ENCODE measurements at regions not wholly inside any gene's neighbourhood (a gene's known extent, or its start where the extent isn't known, plus 50 kb on each side); places are given as distances from the start of the nearest gene placed in this dataset.

DNA sequence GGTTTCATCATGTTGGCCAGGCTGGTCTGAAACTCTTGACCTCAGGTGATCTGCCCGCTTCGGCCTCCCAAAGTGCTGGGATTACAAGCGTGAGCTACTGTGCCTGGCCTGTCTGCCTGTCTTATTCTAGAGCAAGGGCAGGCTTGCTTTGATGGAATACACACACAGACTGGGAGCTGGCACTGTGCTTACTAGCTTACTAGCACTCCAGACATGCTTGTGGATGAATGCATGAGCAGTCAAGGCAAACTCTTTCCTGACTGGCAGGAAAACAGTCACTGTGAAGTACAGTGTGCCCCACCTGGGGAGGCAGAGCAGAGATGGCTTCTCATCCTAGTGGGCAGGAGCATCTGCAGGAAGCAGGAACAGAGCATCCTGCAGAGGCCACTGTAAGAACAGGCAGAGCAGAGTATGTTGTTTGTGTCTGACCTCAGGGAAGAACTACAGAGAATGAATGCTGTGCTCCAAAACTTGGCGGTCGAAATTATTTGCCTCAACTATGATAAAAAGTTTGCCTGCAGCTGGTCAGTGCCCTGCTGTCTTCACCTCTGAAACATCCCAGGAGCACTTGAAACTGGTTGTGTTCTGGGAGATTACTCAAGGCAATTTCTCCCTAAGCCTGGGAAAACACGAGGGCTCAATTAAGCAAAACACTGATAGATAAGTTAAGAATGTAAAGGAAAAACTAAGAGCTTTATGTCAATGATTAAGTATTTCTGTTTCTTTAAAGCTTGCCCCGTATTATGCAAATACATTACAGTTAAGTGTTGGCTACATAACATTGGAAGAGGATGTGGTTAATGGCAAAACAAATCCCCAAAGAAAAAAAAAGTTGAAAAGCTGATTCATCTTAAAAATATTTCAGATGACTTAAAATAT lies 102.4 kb downstream of the VAPA start:
- TF ChIP-seq YY1 (IDR thresholded peaks at IDR 0.05; ENCODE audit: insufficient read depth, insufficient read length) (no peak), SUZ12 (IDR thresholded peaks at IDR 0.05; ENCODE audit: extremely low read depth, insufficient read depth, insufficient read length) (no peak), ZNF274 (IDR thresholded peaks at IDR 0.05; ENCODE audit: low read depth, low read length) (no peak)
- no peak for DNase-seq (ENCODE audit: low read depth, low spot score)
- Histone ChIP-seq H3K4me1 (ENCODE audit: insufficient read depth, insufficient read length) (no peaks in the 10 kb centered on the region), H3K9me3 (ENCODE audit: insufficient read depth, low read length) (no peaks in the 10 kb centered on the region), H3K27me3 (ENCODE audit: insufficient read depth, insufficient read length) (no peaks in the 10 kb centered on the region), H3K4me3 (ENCODE audit: insufficient read length, low read depth) (no peak overlapping the region), H3K36me3 (ENCODE audit: insufficient read depth, insufficient read length, low read length) (no peaks in the 10 kb centered on the region), H3K9ac (ENCODE audit: insufficient read length, low read depth) (no peak overlapping the region)

DNA sequence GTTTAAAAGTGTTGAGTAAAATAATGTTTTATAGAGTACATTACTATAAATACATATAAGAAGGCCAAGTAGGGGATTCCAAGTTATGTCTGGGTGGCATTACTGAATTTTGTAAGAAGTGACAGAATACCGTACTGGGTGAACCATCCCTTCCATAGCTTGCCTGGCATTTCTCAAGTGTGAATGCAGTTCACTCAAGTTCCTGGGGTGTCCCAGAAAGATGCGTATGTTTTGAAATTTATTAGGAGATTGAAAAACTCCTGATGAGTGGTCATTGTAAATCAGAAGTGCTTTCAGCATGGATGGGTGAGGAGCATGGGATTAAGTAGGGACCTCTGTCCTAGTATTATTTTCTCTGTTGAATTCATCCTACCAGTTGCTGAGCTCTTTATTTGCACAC lies 103.2 kb downstream of the VAPA start:
- H3K9me3 ChIP-seq (ENCODE audit: insufficient read depth, low read length) = no peaks in the 10 kb centered on the region
- no peak overlapping the region for H3K4me3 ChIP-seq (ENCODE audit: insufficient read length, low read depth)
- no peaks in the 10 kb centered on the region for H3K4me1 ChIP-seq (ENCODE audit: insufficient read depth, insufficient read length)
- H3K27me3 ChIP-seq (ENCODE audit: insufficient read depth, insufficient read length) = no peaks in the 10 kb centered on the region
- no peak for DNase-seq (ENCODE audit: low read depth, low spot score)
- no peak overlapping the region for H3K9ac ChIP-seq (ENCODE audit: insufficient read length, low read depth)
- TF ChIP-seq SUZ12 (IDR thresholded peaks at IDR 0.05; ENCODE audit: extremely low read depth, insufficient read depth, insufficient read length) (no peak), YY1 (IDR thresholded peaks at IDR 0.05; ENCODE audit: insufficient read depth, insufficient read length) (no peak), ZNF274 (IDR thresholded peaks at IDR 0.05; ENCODE audit: low read depth, low read length) (no peak)
- H3K36me3 ChIP-seq (ENCODE audit: insufficient read depth, insufficient read length, low read length) = no peaks in the 10 kb centered on the region

DNA sequence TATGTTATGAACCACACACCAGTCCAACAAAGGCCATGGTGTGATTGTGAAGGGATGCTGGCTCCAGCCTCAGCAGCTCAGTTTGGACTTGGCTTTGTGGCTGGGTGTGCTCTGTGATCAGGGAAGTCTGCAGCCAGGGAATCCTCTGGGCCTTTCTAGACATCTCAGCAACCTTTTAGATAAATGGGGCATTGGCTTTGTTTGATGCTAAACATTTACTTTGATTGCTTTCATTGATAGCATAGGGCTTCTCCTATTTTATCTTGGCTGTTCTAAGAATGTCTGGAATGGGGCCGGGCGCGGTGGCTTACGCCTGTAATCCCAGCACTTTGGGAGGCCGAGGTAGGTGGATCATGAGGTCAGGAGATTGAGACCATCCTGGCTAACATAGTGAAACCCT lies 104.5 kb downstream of the VAPA start:
- H3K27me3 ChIP-seq (ENCODE audit: insufficient read depth, insufficient read length) = no peaks in the 10 kb centered on the region
- no peak overlapping the region for H3K4me3 ChIP-seq (ENCODE audit: insufficient read length, low read depth)
- DNase-seq (ENCODE audit: low read depth, low spot score) = no peak
- H3K9ac ChIP-seq (ENCODE audit: insufficient read length, low read depth) = no peak overlapping the region
- TF ChIP-seq ZNF274 (IDR thresholded peaks at IDR 0.05; ENCODE audit: low read depth, low read length) = no peak
- TF ChIP-seq YY1 (IDR thresholded peaks at IDR 0.05; ENCODE audit: insufficient read depth, insufficient read length) = no peak
- no peak for TF ChIP-seq SUZ12 (IDR thresholded peaks at IDR 0.05; ENCODE audit: extremely low read depth, insufficient read depth, insufficient read length)
- H3K36me3 ChIP-seq (ENCODE audit: insufficient read depth, insufficient read length, low read length) = no peaks in the 10 kb centered on the region
- H3K9me3 ChIP-seq (ENCODE audit: insufficient read depth, low read length) = no peaks in the 10 kb centered on the region
- no peaks in the 10 kb centered on the region for H3K4me1 ChIP-seq (ENCODE audit: insufficient read depth, insufficient read length)

DNA sequence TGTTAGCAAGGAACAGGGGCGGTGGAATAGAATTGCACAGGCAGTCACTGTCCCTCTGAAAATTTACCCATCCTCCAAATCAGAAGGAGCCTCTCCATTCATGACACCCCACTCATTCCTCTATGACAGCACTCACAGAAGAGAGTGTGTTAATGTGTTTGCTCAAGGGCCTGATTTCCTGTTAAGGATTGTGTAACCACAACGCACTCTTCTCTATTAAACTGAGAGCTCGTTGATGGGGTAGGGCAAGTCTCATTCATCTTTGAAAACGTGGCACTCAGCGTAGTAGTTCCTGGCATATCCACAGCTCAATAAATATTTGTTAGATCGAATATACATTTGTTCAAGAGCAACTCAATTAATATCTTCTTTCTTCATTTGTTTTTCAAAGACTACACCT lies 106.4 kb downstream of the VAPA start:
- Histone ChIP-seq H3K27me3 (ENCODE audit: insufficient read depth, insufficient read length) (no peaks in the 10 kb centered on the region), H3K9me3 (ENCODE audit: insufficient read depth, low read length) (no peaks in the 10 kb centered on the region), H3K36me3 (ENCODE audit: insufficient read depth, insufficient read length, low read length) (no peaks in the 10 kb centered on the region), H3K4me3 (ENCODE audit: insufficient read length, low read depth) (no peak overlapping the region), H3K4me1 (ENCODE audit: insufficient read depth, insufficient read length) (no peaks in the 10 kb centered on the region), H3K9ac (ENCODE audit: insufficient read length, low read depth) (no peak overlapping the region)
- TF ChIP-seq SUZ12 (IDR thresholded peaks at IDR 0.05; ENCODE audit: extremely low read depth, insufficient read depth, insufficient read length) = no peak
- TF ChIP-seq ZNF274 (IDR thresholded peaks at IDR 0.05; ENCODE audit: low read depth, low read length) = no peak
- no peak for TF ChIP-seq YY1 (IDR thresholded peaks at IDR 0.05; ENCODE audit: insufficient read depth, insufficient read length)
- DNase-seq (ENCODE audit: low read depth, low spot score) = no peak

DNA sequence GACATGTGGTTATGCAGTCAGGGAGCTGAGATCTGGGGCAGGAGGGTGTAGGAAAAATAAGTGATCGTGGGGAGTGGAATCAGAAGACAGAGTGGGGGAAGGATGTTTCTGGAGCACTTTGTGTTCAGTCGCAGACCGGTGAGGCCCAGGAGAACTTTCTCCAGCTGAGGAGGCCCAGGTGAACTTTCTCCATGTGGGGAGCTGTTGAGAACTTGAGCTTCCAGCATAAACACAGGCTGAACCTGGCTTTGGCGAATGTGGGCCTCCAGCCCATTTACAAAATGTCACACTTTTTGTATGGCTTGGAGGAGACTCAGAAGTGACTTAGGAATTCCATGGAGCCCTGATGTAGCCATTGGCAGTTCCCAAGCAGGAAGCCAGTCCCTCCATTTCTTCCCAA lies 108.5 kb downstream of the VAPA start:
- H3K27me3 ChIP-seq (ENCODE audit: insufficient read depth, insufficient read length) = no peaks in the 10 kb centered on the region
- H3K9me3 ChIP-seq (ENCODE audit: insufficient read depth, low read length) = no peaks in the 10 kb centered on the region
- no peak for DNase-seq (ENCODE audit: low read depth, low spot score)
- H3K4me3 ChIP-seq (ENCODE audit: insufficient read length, low read depth) = no peak overlapping the region
- H3K9ac ChIP-seq (ENCODE audit: insufficient read length, low read depth) = no peak overlapping the region
- TF ChIP-seq YY1 (IDR thresholded peaks at IDR 0.05; ENCODE audit: insufficient read depth, insufficient read length) = no peak
- no peak for TF ChIP-seq SUZ12 (IDR thresholded peaks at IDR 0.05; ENCODE audit: extremely low read depth, insufficient read depth, insufficient read length)
- TF ChIP-seq ZNF274 (IDR thresholded peaks at IDR 0.05; ENCODE audit: low read depth, low read length) = no peak
- H3K36me3 ChIP-seq (ENCODE audit: insufficient read depth, insufficient read length, low read length) = no peaks in the 10 kb centered on the region
- H3K4me1 ChIP-seq (ENCODE audit: insufficient read depth, insufficient read length) = no peaks in the 10 kb centered on the region

DNA sequence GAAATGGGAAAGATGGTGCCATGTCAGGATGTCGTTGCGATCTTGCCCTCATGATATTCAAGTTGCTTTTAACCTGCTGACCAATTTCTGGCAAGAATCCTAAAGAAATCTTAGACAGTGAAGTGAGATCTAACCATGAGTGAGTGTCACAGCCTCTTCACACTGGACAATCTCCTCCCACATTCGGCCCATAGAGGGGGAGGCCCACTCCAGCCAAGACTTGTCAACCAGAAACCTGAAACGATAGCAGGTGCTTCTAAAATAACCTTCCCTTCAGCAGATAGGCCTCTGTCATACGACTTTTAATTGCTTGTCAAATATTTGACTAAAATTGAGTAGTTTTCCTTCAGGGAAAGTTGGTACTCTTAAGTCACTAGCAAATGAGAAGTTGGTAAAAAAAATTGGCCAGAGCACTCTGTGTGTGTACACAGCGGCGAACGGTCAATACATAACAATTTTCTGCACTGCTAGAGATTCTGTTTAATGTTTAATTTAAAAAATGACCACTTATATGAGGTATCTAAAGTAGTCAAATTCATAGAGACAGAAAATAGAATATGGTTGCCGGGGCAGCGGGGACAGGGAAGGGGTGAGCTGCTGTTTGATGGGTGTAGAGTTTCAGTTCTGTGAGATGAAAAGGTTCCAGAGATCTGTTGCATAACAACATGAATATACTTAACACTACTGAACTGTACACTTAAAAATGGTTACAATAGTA lies 110.2 kb downstream of the VAPA start:
- no peak overlapping the region for H3K9ac ChIP-seq (ENCODE audit: insufficient read length, low read depth)
- no peaks in the 10 kb centered on the region for H3K36me3 ChIP-seq (ENCODE audit: insufficient read depth, insufficient read length, low read length)
- H3K4me3 ChIP-seq (ENCODE audit: insufficient read length, low read depth) = no peak overlapping the region
- no peaks in the 10 kb centered on the region for H3K9me3 ChIP-seq (ENCODE audit: insufficient read depth, low read length)
- H3K27me3 ChIP-seq (ENCODE audit: insufficient read depth, insufficient read length) = no peaks in the 10 kb centered on the region
- DNase-seq (ENCODE audit: low read depth, low spot score) = no peak
- no peaks in the 10 kb centered on the region for H3K4me1 ChIP-seq (ENCODE audit: insufficient read depth, insufficient read length)
- TF ChIP-seq SUZ12 (IDR thresholded peaks at IDR 0.05; ENCODE audit: extremely low read depth, insufficient read depth, insufficient read length) (no peak), YY1 (IDR thresholded peaks at IDR 0.05; ENCODE audit: insufficient read depth, insufficient read length) (no peak), ZNF274 (IDR thresholded peaks at IDR 0.05; ENCODE audit: low read depth, low read length) (no peak)
